NCI-H82 treated with DMSO at 0.1 percent for 48 hours (cell line): ENCODE measurements at regions not wholly inside any gene's neighbourhood (a gene's known extent, or its start where the extent isn't known, plus 50 kb on each side); places are given as distances from the start of the nearest gene placed in this dataset.
A peak's percentile ranks its signal among the peaks of the same experiment; 100 is the strongest.
"Not testable (repeated sequence)": the region's sequence is repeated elsewhere in the genome, so short reads cannot be mapped to it uniquely, and the experiment has no call there.

Source experiments
- DNase-seq: peaks from one replicate; lab custom pipeline; 2025; ENCODE audit not compliant: unreplicated experiment; lab: John Stamatoyannopoulos, UW

- DNase-seq = no peak
Measured at GRCh38 chr4:63315651-63316050, 1093.6 kb downstream of the TECRL start.

- DNase-seq = no peak
Measured at GRCh38 chr4:63308697-63309096, 1100.6 kb downstream of the TECRL start.

- no peak for DNase-seq
Measured at GRCh38 chr4:63302792-63303191, 1106.5 kb downstream of the TECRL start.

- no peak for DNase-seq
Measured at GRCh38 chr4:63302078-63302477, 1107.2 kb downstream of the TECRL start.

GRCh38 chr4:63296773-63297172 is 1112.5 kb downstream of the TECRL start:
- no peak for DNase-seq

DNA sequence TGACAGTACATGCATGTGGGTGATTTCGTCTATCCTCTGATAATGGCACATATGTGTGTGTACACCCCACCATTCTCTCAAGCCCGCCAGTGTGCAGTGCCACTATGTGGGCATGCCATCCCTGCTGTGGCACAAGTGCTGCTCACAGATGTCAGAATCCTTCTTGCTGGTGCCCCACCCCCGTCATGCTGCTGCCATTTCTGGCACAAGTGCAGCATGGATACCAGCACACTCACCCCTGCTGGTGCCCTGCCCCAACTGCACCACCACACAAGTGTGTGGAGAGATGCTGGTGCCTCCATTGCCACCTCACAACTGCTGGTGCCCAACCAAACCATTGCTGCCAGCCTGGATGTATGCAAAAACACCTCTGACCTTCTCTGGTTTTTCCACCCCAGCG is 1133.8 kb downstream of the TECRL start:
- no peak for DNase-seq

DNA sequence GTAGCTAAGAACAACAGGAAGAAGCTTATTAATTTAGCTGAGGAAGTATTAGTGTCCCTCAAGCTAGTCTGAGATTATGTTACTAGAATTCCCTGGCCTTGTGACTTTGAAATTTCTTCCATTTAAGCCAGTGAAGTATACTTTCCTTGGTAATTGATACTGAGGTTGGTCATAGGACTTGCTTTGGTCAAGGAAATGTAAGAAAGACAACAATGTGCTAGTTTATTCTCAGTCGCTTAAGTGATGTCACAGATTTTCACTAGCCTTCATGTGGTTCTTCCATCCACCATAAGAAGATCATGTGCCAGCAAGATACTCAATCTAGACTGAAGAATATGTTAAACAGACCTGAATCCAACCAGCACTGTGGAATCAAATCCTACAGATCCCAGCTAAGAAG is 1140.1 kb downstream of the TECRL start:
- DNase-seq = no peak

GRCh38 chr4:63233671-63234070 is 1175.6 kb downstream of the TECRL start:
- DNase-seq = no peak

DNA sequence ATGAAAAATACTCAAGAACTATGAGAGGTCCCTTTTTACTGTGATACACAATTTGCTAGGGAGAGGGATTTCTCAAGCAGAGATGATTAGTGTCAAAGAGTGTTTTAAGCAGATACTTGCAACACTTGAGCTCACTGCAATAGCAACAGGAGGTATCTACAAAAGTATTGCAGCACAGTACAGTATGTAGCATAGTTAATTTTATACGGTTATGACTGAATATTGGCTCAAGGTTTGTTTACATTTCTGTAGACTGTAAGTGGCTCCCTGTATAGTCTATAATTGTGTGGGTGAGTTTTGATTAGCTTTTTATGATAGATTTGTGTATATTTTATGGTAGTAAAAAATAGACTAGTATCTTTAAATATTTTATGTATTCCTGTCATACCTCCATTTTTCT is 1177.2 kb downstream of the TECRL start:
- DNase-seq = no peak

DNA sequence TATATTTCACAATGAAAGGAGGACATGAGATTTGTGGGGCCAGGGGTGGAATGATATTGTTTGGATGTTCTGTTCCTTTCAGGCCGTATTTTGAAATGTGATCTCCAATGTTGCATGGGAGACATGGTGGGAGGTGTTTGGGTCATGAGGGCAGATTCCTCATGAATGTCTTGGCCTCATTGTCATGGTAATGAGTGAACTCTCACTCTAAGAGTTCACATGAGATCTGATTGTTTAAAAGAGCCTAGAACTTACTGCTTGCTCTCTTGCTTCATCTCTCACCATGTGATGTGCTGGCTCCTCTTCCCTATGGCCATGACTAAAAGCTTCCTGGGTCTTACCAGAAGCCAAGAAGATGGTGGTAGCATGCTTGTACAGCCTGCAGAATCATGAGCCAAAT is 1183.0 kb downstream of the TECRL start:
- DNase-seq = no peak

- no peak for DNase-seq
Measured at GRCh38 chr4:63222466-63222865, 1186.8 kb downstream of the TECRL start.

- DNase-seq = no peak
Measured at GRCh38 chr4:63221477-63221876, 1187.8 kb downstream of the TECRL start.

GRCh38 chr4:63218856-63219255 is 1190.4 kb downstream of the TECRL start:
- no peak for DNase-seq

- DNase-seq = no peak
Measured at GRCh38 chr4:63214076-63214475, 1195.2 kb downstream of the TECRL start.

DNA sequence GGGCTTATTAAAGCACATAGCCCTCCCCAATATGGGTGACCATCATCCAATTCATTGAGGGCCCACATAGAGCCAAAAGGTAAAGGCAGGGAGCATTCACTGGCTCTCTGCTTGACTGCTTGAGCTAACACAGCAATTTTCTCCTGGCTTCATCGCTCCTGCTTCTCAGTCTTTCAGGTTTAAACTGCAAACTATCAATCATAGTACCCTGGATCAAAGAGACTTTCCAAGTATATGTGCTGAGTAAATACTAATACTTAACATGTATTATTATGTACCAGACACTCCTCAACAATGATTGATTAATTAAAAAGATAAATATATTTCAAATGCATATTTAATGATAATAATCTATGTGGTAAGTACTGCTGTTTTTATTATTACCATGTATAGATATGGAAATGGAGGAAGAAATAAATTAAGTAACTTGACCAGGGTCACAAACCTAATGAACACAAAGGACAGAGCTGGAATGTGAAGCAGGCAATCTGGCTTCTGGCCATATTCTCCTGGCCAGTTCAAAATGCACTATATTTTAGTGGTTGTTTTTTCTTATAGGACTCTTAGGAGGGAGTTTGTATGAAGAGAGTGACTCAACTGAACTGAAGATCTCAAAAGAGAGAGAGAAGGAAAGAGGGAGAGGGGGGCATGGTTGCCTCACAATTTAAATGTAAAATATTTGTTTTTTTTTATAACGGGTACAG is 1197.3 kb downstream of the TECRL start:
- DNase-seq = no peak

GRCh38 chr4:63211375-63211774 is 1197.9 kb downstream of the TECRL start:
- no peak for DNase-seq

GRCh38 chr4:63193029-63193428 is 1216.2 kb downstream of the TECRL start:
- not testable (repeated sequence) for DNase-seq

- no peak for DNase-seq
Measured at GRCh38 chr4:63171341-63171740, 1237.9 kb downstream of the TECRL start.

GRCh38 chr4:63170923-63171322 is 1238.3 kb downstream of the TECRL start:
- DNase-seq = no peak

DNA sequence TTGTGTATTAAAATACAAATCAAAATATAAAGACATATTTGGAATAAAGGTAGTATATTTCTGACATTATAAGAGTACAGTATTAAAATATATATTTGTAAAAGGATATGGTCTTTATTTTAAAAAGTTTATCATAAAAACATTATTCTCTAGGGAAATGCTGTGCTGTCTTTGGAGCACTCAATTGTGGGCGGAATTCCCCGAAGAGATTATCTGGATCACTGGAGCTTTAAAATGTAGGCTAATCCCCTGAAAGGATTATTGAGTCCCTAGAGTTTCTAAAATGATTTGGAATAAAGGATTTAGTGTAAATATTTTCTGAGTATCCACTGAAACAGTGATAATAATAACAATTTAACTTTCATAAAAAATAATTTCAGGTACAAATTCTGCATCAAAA is 1239.4 kb downstream of the TECRL start:
- peak; percentile 29 for DNase-seq

- DNase-seq = no peak
Measured at GRCh38 chr4:63155561-63155960, 1253.7 kb downstream of the TECRL start.

DNA sequence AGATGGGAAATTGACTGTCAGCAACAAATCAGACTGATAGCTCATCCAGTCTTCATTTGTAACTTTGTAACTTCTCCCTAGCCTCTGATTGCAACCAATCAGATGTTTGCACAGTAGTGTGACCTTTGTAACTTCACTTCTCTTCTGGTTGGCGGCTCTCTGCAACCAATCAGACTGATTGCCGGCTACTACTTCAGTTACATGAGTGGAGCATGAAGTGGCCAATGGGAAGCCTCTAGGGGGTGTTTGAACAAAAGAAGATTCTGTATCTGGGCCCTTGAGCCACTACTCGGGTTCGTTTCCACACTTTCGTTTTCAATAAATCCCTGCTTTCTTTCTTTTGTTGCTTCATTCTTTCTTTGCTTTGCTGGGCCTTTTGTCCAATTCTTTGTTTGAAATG is 1285.8 kb downstream of the TECRL start:
- DNase-seq = no peak

DNA sequence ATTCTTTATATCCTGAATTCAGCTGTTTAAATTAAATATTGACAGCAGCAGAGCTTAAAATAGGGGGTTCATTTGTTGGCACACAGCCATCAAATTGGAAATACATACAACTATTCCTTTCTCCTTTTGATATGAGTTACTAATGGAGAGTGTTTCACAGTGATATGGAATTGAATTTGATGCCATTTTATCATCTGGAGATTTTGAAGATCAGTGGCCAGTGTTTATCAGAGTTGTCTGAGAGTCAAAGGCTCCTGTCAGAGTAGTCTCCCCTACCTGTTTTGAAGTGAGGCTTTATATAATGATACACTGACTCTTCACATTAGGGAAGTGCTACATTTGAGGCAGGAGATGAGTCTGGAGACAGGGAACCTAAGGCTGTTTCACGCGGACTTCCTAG is 1286.3 kb downstream of the TECRL start:
- DNase-seq = no peak
